WTC11 (cell line): ENCODE measurements at regions not wholly inside any gene's neighbourhood (a gene's known extent, or its start where the extent isn't known, plus 50 kb on each side); places are given as distances from the start of the nearest gene placed in this dataset.

Experiments used
- ATAC-seq: fragments of 200-7000 bp; cut with Tn5 transposase; 2 replicates; pipeline ENCODE4 v1.10.0; 2021; ENCODE audit warnings: mild to moderate bottlenecking, moderate library complexity
- CTCF ChIA-PET: fragments of 300-600 bp; sonication (Branson Sonifier 250); formaldehyde crosslinking; loops from one replicate; lab custom pipeline; 2021; ENCODE audit warnings: antibody characterized with exemption; lab: Charles Lee
- POLR2A ChIA-PET: fragments of 350-600 bp; sonication (Branson Sonifier 250); formaldehyde crosslinking; loops from one replicate; lab custom pipeline; 2021; ENCODE audit warnings: antibody characterized with exemption; lab: Charles Lee
- DNase-seq: peaks from one replicate; pipeline ENCODE4 v3.0.0; 2021; ENCODE audit warnings: low spot score
- H3K27ac Mint-ChIP-seq: 2 replicates; pipeline ENCODE4 v1.8.0; 2021; ENCODE audit warnings: mixed read lengths
- H3K27me3 Mint-ChIP-seq: 2 replicates; pipeline ENCODE4 v1.8.0; 2021; ENCODE audit warnings: low read depth, mild to moderate bottlenecking, moderate library complexity, mixed read lengths
- H3K36me3 Mint-ChIP-seq: 2 replicates; pipeline ENCODE4 v1.8.0; 2021; ENCODE audit warnings: mixed read lengths
- H3K4me1 Mint-ChIP-seq: 2 replicates; pipeline ENCODE4 v1.8.0; 2022; ENCODE audit warnings: mixed read lengths
- H3K4me3 Mint-ChIP-seq: 2 replicates; pipeline ENCODE4 v1.8.0; 2021; ENCODE audit warnings: mild to moderate bottlenecking, moderate library complexity, mixed read lengths
- H3K9me3 Mint-ChIP-seq: 2 replicates; pipeline ENCODE4 v1.8.0; 2021; ENCODE audit warnings: mixed read lengths
- ATF1 ChIP-seq: sonication (generic); formaldehyde crosslinking; IDR thresholded peaks from 2 replicates; pipeline ENCODE4 v1.8.1; 2023; ENCODE audit warnings: mild to moderate bottlenecking, moderate library complexity, missing genetic modification reagents
- CBFB ChIP-seq: sonication (generic); formaldehyde crosslinking; IDR thresholded peaks from 2 replicates; pipeline ENCODE4 v1.8.1; 2022; ENCODE audit warnings: mild to moderate bottlenecking, low read depth, missing genetic modification reagents
- CREM ChIP-seq: sonication (generic); formaldehyde crosslinking; IDR thresholded peaks from 2 replicates; pipeline ENCODE4 v1.8.1; 2022; ENCODE audit warnings: mild to moderate bottlenecking, missing genetic modification reagents, moderate library complexity
- ESRRA ChIP-seq: sonication (generic); formaldehyde crosslinking; IDR thresholded peaks from 2 replicates; pipeline ENCODE4 v1.8.1; 2022; ENCODE audit warnings: mild to moderate bottlenecking, missing genetic modification reagents, borderline replicate concordance
- ETV6 ChIP-seq: sonication (generic); formaldehyde crosslinking; IDR thresholded peaks from 2 replicates; pipeline ENCODE4 v1.8.1; 2022; ENCODE audit warnings: mild to moderate bottlenecking, missing genetic modification reagents
- GRHL2 ChIP-seq: fragments of 250-450 bp; sonication (Bioruptor Pico); IDR thresholded peaks from 2 replicates; pipeline ENCODE4 v1.8.0; 2022; ENCODE audit warnings: mild to moderate bottlenecking, moderate library complexity; ENCODE audit not compliant: insufficient replicate concordance, severe bottlenecking
- GTF2I ChIP-seq: fragments of 250-450 bp; sonication (Bioruptor Pico); conservative IDR thresholded peaks from 2 replicates; pipeline ENCODE4 v1.4.0; 2021; ENCODE audit warnings: mild to moderate bottlenecking
- IRF2 ChIP-seq: sonication (generic); formaldehyde crosslinking; IDR thresholded peaks from 2 replicates; pipeline ENCODE4 v1.8.0; 2022; ENCODE audit warnings: low read depth, missing genetic modification reagents, borderline replicate concordance
- JUN ChIP-seq: sonication (generic); formaldehyde crosslinking; IDR thresholded peaks from 2 replicates; pipeline ENCODE4 v1.8.0; 2023; ENCODE audit warnings: mild to moderate bottlenecking, missing genetic modification reagents
- MYBL2 ChIP-seq: sonication (generic); formaldehyde crosslinking; IDR thresholded peaks from 2 replicates; pipeline ENCODE4 v1.8.1; 2023; ENCODE audit warnings: mild to moderate bottlenecking, moderate library complexity, missing genetic modification reagents
- NFYB ChIP-seq: sonication (generic); formaldehyde crosslinking; conservative IDR thresholded peaks from 2 replicates; pipeline ENCODE4 v1.8.0; 2022; ENCODE audit warnings: low read depth, missing genetic modification reagents
- NR2C2 ChIP-seq: sonication (generic); formaldehyde crosslinking; IDR thresholded peaks from 2 replicates; pipeline ENCODE4 v1.8.0; 2022; ENCODE audit warnings: mild to moderate bottlenecking, missing genetic modification reagents
- SMAD4 ChIP-seq: sonication (generic); formaldehyde crosslinking; IDR thresholded peaks from 2 replicates; pipeline ENCODE4 v1.8.0; 2022; ENCODE audit warnings: mild to moderate bottlenecking, missing genetic modification reagents
- ZNF138 ChIP-seq: sonication (generic); formaldehyde crosslinking; conservative IDR thresholded peaks from 2 replicates; pipeline ENCODE4 v1.8.1; 2022; ENCODE audit warnings: mild to moderate bottlenecking, moderate library complexity, missing genetic modification reagents
- ZNF232 ChIP-seq: sonication (generic); formaldehyde crosslinking; IDR thresholded peaks from 2 replicates; pipeline ENCODE4 v1.8.0; 2022; ENCODE audit warnings: mild to moderate bottlenecking, missing genetic modification reagents
- ZNF317 ChIP-seq: sonication (generic); formaldehyde crosslinking; IDR thresholded peaks from 2 replicates; pipeline ENCODE4 v1.8.1; 2023; ENCODE audit warnings: low read depth, mild to moderate bottlenecking, moderate library complexity, missing genetic modification reagents, borderline replicate concordance
- TF ChIP-seq, protein P1 (sequence below): sonication (generic); formaldehyde crosslinking; IDR thresholded peaks from 2 replicates; pipeline ENCODE4 v1.8.1; 2022; ENCODE audit warnings: mild to moderate bottlenecking, moderate library complexity, missing genetic modification reagents
- TF ChIP-seq, protein P2 (sequence below): fragments of 250-450 bp; sonication (Bioruptor Pico); conservative IDR thresholded peaks from 2 replicates; pipeline ENCODE4 v1.9.0; 2021; ENCODE audit warnings: mild to moderate bottlenecking
- TF ChIP-seq, protein P3 (sequence below): sonication (generic); formaldehyde crosslinking; IDR thresholded peaks from 2 replicates; pipeline ENCODE4 v1.8.0; 2022; ENCODE audit warnings: missing genetic modification reagents
- TF ChIP-seq, protein P4 (sequence below): sonication (generic); formaldehyde crosslinking; IDR thresholded peaks from 2 replicates; pipeline ENCODE4 v1.8.0; 2023; ENCODE audit warnings: missing genetic modification reagents
- TF ChIP-seq, protein P5 (sequence below): sonication (generic); formaldehyde crosslinking; IDR thresholded peaks from 2 replicates; pipeline ENCODE4 v1.8.1; 2023; ENCODE audit warnings: mild to moderate bottlenecking, missing genetic modification reagents
- TF ChIP-seq, protein P6 (sequence below): sonication (generic); formaldehyde crosslinking; IDR thresholded peaks from 2 replicates; pipeline ENCODE4 v1.8.1; 2023; ENCODE audit warnings: mild to moderate bottlenecking, moderate library complexity, missing genetic modification reagents
- TF ChIP-seq, protein P7 (sequence below): fragments of 250-450 bp; sonication (Bioruptor Pico); IDR thresholded peaks from 2 replicates; pipeline ENCODE4 v1.9.0; 2021; ENCODE audit warnings: moderate library complexity, mild to moderate bottlenecking, inconsistent platforms, borderline replicate concordance
- TF ChIP-seq, protein P8 (sequence below): sonication (generic); formaldehyde crosslinking; IDR thresholded peaks from 2 replicates; pipeline ENCODE4 v1.8.0; 2022; ENCODE audit warnings: mild to moderate bottlenecking, missing genetic modification reagents

DNA sequence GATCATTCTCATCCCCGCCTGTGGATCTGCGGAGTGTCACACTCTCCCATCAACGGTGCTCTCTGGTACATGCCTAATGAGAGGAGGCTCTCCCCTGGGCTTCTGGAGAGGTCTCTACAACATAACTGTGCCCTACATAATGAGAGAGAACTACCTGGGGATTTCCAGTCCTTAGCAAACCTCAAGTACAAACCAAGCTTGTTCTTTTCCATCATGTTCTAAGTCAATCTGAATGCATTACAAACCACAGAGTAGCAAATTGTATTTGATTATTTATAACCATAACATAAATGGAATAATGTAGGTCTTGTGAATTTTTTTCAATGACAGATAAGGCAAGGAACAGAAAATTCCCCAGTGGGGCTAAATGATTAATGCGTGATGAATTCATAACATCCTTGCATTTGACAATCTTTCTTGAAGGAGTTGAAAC lies 412.4 kb upstream of the NRP1 start (continued):
- TF ChIP-seq IRF2 (CRISPR knock-in tag) (no peak), ESRRA (no peak), ZNF317 (CRISPR knock-in tag) (no peak), ATF1 (CRISPR knock-in tag) (no peak)
- TF ChIP-seq, protein P1, sequence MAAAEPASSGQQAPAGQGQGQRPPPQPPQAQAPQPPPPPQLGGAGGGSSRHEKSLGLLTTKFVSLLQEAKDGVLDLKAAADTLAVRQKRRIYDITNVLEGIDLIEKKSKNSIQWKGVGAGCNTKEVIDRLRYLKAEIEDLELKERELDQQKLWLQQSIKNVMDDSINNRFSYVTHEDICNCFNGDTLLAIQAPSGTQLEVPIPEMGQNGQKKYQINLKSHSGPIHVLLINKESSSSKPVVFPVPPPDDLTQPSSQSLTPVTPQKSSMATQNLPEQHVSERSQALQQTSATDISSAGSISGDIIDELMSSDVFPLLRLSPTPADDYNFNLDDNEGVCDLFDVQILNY (CRISPR knock-in tag): no peak

DNA sequence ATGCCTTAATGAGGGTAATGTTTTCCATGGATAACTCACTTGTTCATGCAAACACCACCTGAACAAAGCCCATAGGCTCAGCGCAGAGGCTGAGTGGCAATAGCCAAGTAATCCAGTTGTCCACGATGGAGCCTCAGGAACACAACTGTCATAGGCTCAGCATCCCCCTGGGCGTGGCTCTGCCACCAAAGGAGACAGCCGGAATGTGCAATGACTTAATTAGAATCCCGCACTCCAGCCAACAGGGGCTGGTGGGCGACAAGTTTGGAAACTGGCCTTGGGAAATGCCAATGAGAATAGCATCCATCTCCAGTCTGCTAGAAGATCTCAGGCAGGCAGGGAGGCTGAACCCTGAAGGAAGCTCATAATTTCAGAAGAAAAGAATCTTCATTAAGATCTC lies 411.7 kb upstream of the NRP1 start:
- no peaks in the 10 kb centered on the region for H3K4me1 Mint-ChIP-seq
- POLR2A ChIA-PET: interaction anchor here (0.6 kb wide), 1 partner anchor 1153 kb away, joined by 5 read pairs; no protein-coding TSS in a partner anchor
- no peak for ATAC-seq

More for the DNA sequence above, 411.7 kb upstream of the NRP1 start:
- TF ChIP-seq, protein P2, sequence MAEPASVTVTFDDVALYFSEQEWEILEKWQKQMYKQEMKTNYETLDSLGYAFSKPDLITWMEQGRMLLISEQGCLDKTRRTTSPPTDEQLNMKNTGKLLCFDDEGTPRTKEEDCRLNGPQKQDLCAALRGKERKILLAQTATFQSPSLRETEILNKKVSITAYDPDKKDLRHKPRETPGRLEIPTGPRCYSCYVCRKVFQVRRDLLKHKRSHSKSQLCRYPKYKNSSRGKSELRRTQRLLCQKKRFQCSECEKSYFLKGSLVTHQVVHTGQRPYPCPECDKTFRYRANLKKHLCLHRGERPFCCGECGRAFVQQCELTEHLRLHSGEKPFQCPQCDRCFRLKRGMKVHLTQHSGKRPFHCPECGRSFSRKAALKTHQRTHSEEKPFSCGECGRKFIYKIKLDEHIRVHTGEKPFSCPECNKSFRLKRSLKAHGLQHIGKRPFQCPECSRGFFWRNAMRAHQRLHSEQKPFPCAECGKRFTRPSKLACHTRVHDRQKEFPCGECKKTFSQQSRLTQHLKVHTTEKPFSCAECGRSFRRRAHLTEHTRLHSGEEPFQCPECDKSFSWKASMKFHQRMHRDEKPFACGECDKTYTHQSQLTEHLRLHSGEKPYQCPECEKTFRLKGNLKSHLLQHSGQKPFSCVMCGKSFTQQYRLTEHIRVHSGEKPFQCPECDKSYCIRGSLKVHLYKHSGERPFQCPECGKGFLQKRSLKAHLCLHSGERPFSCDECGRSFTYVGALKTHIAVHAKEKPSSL (CRISPR knock-in tag): no peak
- TF ChIP-seq ESRRA (no peak), ZNF232 (no peak), MYBL2 (CRISPR knock-in tag) (no peak), ETV6 (CRISPR knock-in tag) (no peak), JUN (CRISPR knock-in tag) (no peak), CBFB (CRISPR knock-in tag) (no peak), GTF2I (CRISPR knock-in tag) (no peak), ZNF138 (no peak), SMAD4 (no peak), NFYB (CRISPR knock-in tag) (no peak), CREM (CRISPR knock-in tag) (no peak), NR2C2 (CRISPR knock-in tag) (no peak), GRHL2 (no peak)
- TF ChIP-seq, protein P3, sequence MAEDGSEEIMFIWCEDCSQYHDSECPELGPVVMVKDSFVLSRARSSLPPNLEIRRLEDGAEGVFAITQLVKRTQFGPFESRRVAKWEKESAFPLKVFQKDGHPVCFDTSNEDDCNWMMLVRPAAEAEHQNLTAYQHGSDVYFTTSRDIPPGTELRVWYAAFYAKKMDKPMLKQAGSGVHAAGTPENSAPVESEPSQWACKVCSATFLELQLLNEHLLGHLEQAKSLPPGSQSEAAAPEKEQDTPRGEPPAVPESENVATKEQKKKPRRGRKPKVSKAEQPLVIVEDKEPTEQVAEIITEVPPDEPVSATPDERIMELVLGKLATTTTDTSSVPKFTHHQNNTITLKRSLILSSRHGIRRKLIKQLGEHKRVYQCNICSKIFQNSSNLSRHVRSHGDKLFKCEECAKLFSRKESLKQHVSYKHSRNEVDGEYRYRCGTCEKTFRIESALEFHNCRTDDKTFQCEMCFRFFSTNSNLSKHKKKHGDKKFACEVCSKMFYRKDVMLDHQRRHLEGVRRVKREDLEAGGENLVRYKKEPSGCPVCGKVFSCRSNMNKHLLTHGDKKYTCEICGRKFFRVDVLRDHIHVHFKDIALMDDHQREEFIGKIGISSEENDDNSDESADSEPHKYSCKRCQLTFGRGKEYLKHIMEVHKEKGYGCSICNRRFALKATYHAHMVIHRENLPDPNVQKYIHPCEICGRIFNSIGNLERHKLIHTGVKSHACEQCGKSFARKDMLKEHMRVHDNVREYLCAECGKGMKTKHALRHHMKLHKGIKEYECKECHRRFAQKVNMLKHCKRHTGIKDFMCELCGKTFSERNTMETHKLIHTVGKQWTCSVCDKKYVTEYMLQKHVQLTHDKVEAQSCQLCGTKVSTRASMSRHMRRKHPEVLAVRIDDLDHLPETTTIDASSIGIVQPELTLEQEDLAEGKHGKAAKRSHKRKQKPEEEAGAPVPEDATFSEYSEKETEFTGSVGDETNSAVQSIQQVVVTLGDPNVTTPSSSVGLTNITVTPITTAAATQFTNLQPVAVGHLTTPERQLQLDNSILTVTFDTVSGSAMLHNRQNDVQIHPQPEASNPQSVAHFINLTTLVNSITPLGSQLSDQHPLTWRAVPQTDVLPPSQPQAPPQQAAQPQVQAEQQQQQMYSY (CRISPR knock-in tag): no peak
- TF ChIP-seq, protein P4, sequence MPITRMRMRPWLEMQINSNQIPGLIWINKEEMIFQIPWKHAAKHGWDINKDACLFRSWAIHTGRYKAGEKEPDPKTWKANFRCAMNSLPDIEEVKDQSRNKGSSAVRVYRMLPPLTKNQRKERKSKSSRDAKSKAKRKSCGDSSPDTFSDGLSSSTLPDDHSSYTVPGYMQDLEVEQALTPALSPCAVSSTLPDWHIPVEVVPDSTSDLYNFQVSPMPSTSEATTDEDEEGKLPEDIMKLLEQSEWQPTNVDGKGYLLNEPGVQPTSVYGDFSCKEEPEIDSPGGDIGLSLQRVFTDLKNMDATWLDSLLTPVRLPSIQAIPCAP (CRISPR knock-in tag): no peak
- TF ChIP-seq, protein P5, sequence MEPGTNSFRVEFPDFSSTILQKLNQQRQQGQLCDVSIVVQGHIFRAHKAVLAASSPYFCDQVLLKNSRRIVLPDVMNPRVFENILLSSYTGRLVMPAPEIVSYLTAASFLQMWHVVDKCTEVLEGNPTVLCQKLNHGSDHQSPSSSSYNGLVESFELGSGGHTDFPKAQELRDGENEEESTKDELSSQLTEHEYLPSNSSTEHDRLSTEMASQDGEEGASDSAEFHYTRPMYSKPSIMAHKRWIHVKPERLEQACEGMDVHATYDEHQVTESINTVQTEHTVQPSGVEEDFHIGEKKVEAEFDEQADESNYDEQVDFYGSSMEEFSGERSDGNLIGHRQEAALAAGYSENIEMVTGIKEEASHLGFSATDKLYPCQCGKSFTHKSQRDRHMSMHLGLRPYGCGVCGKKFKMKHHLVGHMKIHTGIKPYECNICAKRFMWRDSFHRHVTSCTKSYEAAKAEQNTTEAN: no peak
- TF ChIP-seq, protein P6, sequence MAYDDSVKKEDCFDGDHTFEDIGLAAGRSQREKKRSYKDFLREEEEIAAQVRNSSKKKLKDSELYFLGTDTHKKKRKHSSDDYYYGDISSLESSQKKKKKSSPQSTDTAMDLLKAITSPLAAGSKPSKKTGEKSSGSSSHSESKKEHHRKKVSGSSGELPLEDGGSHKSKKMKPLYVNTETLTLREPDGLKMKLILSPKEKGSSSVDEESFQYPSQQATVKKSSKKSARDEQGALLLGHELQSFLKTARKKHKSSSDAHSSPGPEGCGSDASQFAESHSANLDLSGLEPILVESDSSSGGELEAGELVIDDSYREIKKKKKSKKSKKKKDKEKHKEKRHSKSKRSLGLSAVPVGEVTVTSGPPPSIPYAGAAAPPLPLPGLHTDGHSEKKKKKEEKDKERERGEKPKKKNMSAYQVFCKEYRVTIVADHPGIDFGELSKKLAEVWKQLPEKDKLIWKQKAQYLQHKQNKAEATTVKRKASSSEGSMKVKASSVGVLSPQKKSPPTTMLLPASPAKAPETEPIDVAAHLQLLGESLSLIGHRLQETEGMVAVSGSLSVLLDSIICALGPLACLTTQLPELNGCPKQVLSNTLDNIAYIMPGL (CRISPR knock-in tag): no peak
- TF ChIP-seq, protein P7, sequence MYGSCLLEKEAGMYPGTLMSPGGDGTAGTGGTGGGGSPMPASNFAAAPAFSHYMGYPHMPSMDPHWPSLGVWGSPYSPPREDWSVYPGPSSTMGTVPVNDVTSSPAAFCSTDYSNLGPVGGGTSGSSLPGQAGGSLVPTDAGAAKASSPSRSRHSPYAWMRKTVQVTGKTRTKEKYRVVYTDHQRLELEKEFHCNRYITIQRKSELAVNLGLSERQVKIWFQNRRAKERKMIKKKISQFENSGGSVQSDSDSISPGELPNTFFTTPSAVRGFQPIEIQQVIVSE: no peak
- TF ChIP-seq, protein P8, sequence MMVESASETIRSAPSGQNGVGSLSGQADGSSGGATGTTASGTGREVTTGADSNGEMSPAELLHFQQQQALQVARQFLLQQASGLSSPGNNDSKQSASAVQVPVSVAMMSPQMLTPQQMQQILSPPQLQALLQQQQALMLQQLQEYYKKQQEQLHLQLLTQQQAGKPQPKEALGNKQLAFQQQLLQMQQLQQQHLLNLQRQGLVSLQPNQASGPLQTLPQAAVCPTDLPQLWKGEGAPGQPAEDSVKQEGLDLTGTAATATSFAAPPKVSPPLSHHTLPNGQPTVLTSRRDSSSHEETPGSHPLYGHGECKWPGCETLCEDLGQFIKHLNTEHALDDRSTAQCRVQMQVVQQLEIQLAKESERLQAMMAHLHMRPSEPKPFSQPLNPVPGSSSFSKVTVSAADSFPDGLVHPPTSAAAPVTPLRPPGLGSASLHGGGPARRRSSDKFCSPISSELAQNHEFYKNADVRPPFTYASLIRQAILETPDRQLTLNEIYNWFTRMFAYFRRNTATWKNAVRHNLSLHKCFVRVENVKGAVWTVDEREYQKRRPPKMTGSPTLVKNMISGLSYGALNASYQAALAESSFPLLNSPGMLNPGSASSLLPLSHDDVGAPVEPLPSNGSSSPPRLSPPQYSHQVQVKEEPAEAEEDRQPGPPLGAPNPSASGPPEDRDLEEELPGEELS (CRISPR knock-in tag): no peak
- DNase-seq: no peak
- CTCF ChIA-PET: no interaction called here
- Mint-ChIP-seq H3K4me3 (no peak overlapping the region), H3K27ac (no peak overlapping the region), H3K27me3 (no peaks in the 10 kb centered on the region), H3K9me3 (0 out of 2 replicates have a peak, but pooled peaks cover 3% of the 10 kb centered on the region), H3K36me3 (no peaks in the 10 kb centered on the region)
